ENCODE measurements at regions not wholly inside any gene's neighbourhood (a gene's known extent, or its start where the extent isn't known, plus 50 kb on each side); places are given as distances from the start of the nearest gene placed in this dataset.

DNA sequence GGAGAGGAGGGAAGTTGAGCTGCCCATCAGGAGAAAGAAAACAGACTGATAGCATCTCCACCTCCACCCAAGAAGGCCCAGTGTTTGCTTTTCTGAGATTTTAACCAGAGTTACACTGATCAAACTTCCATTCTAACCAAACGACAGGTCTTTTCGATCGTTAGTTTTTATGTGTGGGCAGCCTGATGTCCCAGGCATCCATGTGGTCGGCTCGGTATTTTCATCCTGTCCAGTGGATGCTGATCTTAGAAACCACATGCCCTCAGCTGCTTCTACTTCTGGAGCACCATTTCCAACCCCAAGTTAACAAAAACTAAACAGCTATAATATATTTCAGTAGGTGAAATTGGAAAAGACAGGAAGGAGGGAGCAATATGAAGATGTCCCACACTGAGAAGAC is 536.8 kb upstream of the JAG1 start:
- H3K4me3 ChIP-seq (ENCODE audit: low read length), result no peak overlapping the region
- TF ChIP-seq, protein P1, sequence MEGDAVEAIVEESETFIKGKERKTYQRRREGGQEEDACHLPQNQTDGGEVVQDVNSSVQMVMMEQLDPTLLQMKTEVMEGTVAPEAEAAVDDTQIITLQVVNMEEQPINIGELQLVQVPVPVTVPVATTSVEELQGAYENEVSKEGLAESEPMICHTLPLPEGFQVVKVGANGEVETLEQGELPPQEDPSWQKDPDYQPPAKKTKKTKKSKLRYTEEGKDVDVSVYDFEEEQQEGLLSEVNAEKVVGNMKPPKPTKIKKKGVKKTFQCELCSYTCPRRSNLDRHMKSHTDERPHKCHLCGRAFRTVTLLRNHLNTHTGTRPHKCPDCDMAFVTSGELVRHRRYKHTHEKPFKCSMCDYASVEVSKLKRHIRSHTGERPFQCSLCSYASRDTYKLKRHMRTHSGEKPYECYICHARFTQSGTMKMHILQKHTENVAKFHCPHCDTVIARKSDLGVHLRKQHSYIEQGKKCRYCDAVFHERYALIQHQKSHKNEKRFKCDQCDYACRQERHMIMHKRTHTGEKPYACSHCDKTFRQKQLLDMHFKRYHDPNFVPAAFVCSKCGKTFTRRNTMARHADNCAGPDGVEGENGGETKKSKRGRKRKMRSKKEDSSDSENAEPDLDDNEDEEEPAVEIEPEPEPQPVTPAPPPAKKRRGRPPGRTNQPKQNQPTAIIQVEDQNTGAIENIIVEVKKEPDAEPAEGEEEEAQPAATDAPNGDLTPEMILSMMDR (IDR thresholded peaks at IDR 0.05; ENCODE audit: insufficient read depth, low read depth, low read length, missing control alignments), result no peak
- no peak for DNase-seq (ENCODE audit: low read depth)

DNA sequence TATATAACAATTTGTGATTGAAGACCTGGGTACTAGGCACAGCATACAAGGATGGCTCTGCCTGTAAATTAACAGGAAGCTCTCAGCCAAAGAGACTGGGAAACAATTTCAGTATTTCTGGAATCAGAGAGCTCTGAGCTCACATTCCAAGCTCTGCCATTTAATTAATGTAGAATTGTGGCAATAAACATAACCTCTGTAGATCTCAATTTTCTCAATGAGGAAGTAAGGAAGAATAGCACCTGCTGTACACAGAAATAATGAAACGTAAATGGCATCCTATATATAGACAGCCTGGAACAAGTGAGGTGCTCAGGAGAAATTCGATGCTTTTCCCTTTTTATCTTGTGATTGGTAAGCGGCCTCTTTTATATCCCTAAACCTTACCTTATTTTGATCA is 538.5 kb upstream of the JAG1 start:
- no peak for DNase-seq (ENCODE audit: low read depth)
- TF ChIP-seq, protein P1 (IDR thresholded peaks at IDR 0.05; ENCODE audit: insufficient read depth, low read depth, low read length, missing control alignments), result no peak

DNA sequence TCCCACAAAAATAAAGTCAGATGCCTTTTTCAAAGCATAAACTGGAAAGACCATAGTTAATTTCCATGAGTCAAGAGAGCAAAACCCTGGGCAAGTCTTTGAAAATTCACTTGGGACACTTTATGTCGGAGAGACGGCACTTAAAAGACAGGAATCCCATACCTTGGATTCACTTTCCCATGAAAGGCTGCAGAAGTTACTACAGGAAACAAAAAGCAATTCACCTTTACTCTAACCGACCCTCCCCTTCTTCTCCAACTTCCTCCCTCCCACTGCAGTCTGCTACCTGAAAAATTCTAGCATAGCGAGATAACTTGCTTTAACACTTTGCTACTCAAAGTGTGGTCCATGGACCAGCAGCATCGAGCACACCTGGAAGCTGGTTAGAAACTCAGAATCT is 539.1 kb upstream of the JAG1 start:
- no peak overlapping the region for H3K4me3 ChIP-seq (ENCODE audit: low read length)
- TF ChIP-seq, protein P1 (IDR thresholded peaks at IDR 0.05; ENCODE audit: insufficient read depth, low read depth, low read length, missing control alignments), result no peak
- no peak for DNase-seq (ENCODE audit: low read depth)

More for the DNA sequence above, 538.5 kb upstream of the JAG1 start:
- no peak overlapping the region for H3K4me3 ChIP-seq (ENCODE audit: low read length)

DNA sequence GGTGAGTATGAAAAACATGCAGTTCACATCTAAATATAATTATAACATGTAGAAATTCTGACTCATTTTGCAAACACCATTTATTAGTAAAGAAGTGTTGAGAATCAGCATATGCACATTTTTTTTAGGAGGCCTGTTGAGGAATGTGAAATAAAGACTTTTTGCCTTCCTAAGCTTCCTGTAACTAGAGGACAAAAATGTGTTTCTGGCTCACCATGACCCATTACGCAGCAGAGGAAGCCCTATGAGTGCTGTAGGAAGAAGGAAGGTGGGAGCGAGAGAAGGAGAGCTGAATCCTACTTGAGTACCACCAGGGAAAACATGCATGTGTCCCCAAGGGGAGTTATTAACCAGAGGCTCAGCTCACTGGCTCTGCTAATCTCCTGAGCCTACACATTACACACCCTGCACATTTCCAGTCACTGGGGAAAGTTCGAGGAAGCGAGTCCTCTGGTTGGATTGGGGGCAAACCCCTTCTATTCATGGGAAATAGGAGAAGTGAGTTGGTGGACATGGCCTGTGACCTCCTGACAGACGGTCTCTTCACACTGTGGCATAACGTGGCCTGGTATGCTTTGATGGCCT is 540.5 kb upstream of the JAG1 start:
- TF ChIP-seq, protein P1 (IDR thresholded peaks at IDR 0.05; ENCODE audit: insufficient read depth, low read depth, low read length, missing control alignments), result no peak
- H3K4me3 ChIP-seq (ENCODE audit: low read length), result no peak overlapping the region
- no peak for DNase-seq (ENCODE audit: low read depth)

DNA sequence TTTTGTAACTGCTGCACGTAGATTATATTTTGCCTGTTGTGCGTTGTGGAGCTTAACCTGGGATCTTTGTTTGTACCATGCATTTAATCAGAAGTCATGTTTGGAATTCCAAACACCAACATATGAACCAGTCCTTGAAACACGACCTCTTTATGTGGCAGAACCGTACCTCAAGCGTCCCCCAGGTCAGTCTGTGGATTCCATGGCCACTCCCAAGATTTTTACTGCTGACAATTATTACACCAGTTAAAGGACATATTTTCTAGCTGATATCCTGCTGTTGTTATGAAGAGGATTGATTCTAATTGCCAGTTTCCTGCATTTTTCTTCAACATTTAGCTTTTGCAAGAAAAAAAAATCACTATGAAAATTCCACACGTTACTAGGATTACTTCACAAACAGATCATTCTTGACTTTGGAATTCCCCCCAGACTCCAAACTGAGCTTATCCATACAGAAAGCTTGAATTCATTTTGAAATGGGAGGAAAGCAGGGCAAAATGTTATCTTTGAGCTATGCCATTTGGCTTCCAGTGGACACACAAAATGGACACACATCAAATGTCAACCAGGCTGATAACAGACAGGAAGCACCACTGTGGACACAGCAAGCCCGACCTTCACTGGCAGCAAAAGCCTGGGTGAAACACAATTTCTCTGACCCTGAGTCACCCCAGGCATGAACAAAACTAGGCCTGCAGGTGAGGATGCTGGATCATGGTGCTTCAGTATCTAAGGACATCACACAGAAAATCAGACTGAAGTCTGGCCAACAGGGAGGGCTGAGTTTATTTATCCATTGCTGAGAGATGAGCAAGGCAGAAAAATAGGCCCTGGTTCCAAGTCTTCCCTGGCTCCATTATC is 542.9 kb upstream of the JAG1 start:
- TF ChIP-seq, protein P1 (IDR thresholded peaks at IDR 0.05; ENCODE audit: insufficient read depth, low read depth, low read length, missing control alignments), result no peak
- no peak overlapping the region for H3K4me3 ChIP-seq (ENCODE audit: low read length)
- no peak for DNase-seq (ENCODE audit: low read depth)

DNA sequence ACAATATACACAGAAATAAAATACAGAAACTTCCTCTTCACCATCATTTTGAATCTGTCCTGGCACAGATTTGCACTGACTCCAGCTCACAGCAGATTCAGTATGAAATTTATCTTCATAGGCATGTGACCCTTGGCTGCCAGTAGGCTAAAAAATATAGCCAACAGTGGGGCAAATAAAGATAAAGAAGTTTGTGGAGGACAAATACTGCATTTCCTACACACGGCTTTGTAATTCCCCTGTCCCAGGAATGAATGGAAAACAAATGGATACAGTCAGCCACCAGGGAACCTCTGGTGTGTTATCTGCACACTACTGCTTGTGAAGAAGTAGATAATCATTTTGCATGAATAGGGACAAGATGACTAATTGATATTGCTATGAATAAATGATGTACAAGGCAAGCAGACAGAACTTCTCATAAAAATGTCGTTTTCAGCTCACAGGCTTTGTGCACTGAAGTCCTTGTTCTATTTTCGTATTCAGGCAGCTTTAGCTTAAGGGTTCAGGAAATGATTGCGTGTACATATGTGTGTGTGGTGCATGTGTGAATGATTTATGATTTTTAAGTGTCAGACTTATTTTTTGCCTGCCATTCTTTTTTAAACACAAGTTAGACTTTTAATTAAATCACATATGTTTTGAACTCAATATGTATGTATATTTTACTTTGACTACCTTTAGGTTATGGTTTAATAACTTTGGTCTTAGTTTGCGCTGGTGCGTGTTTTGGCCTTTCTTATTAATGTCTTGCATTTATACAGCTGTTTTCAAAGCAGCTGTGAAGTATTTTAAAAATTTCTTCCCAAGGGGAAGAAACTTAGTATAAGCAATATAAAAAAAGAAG is 543.8 kb upstream of the JAG1 start:
- H3K4me3 ChIP-seq (ENCODE audit: low read length), result no peak overlapping the region
- TF ChIP-seq, protein P1 (IDR thresholded peaks at IDR 0.05; ENCODE audit: insufficient read depth, low read depth, low read length, missing control alignments), result no peak
- no peak for DNase-seq (ENCODE audit: low read depth)

Data from epithelial cell of esophagus (primary cell).